HCT116 (cell line): ENCODE measurements at regions not wholly inside any gene's neighbourhood (a gene's known extent, or its start where the extent isn't known, plus 50 kb on each side); places are given as distances from the start of the nearest gene placed in this dataset.

Experiments
- ATAC-seq: fragments of 200-7000 bp; cut with Tn5 transposase; 2 replicates; pipeline ENCODE4 v1.9.1; 2020; ENCODE audit warnings: mild to moderate bottlenecking, moderate library complexity
- BruUV-seq: library from RNA; stranded (reverse); fragments of 400-500 nt; replicated peaks from 2 replicates; lab custom pipeline; 2021; lab: Mats Ljungman, UMichigan
- CTCF ChIA-PET: fragments of 300-600 bp; sonication (Branson Sonifier 250); formaldehyde crosslinking; loops from one replicate; lab custom pipeline; 2021; ENCODE audit warnings: antibody characterized with exemption; lab: Charles Lee
- POLR2A ChIA-PET: fragments of 300-600, 350-600 bp; sonication (Branson Sonifier 250); formaldehyde crosslinking; loops from one replicate; lab custom pipeline; 2021; ENCODE audit warnings: antibody characterized with exemption; lab: Charles Lee
- RAD21 ChIA-PET, 2 experiments: fragments of 300-600 bp; sonication (Branson Sonifier 250); formaldehyde crosslinking; loops; one replicate each; lab custom pipeline; 2023; ENCODE audit warnings: low total read pairs in 2 of 2; ENCODE audit not compliant: uncharacterized antibody in 2 of 2, unreplicated experiment in 2 of 2, low non-redundant PET in 1 of 2; lab: Charles Lee
- DNase-seq: peaks from one replicate; pipeline ENCODE4 v3.0.0-alpha.2; 2010; ENCODE audit warnings: low read depth, low spot score
- H2AFZ ChIP-seq: fragments of 200-600 bp; shearing (Covaris generic), sonication (generic); 2 replicates; pipeline ENCODE4 v1.6.1; 2017; ENCODE audit warnings: low read depth, mixed run types, mixed read lengths, antibody characterized with exemption, low read length; ENCODE audit not compliant: poor library complexity, severe bottlenecking
- H3K27ac ChIP-seq: 2 replicates; pipeline ENCODE4 v1.5.1; 2012; ENCODE audit warnings: low read depth, low read length
- H3K27me3 ChIP-seq: fragments of 200-600 bp; sonication (generic); 2 replicates; pipeline ENCODE4 v1.6.1; 2016; ENCODE audit warnings: mixed run types, low read length, mixed read lengths; ENCODE audit not compliant: insufficient read depth
- H3K36me3 ChIP-seq, 2 experiments: fragments of 200-500 bp in 1 of 2; fragments of 200-600 bp in 1 of 2; sonication (Bioruptor generic) in 1 of 2; sonication (generic) in 1 of 2; 2 replicates each; pipeline versions ENCODE4 v1.5.1 to v1.6.1; 2014 to 2016; ENCODE audit warnings: low read length in 2 of 2, inconsistent platforms in 1 of 2, mixed read lengths in 1 of 2, mixed run types in 1 of 2; ENCODE audit not compliant: insufficient read depth in 2 of 2, control insufficient read depth in 1 of 2
- H3K4me1 ChIP-seq, 2 experiments: fragments of 200-600 bp in 1 of 2; sonication (generic) in 1 of 2; 2 replicates each; pipeline versions ENCODE4 v1.5.1 to v1.6.1; 2012 to 2017; ENCODE audit warnings: low read length in 2 of 2, inconsistent platforms in 1 of 2, mild to moderate bottlenecking in 1 of 2, mixed read lengths in 1 of 2, mixed run types in 1 of 2, moderate library complexity in 1 of 2; ENCODE audit not compliant: insufficient read depth in 2 of 2, control insufficient read depth in 1 of 2
- H3K4me2 ChIP-seq: fragments of 200-600 bp; sonication (generic); 2 replicates; pipeline ENCODE4 v1.6.1; 2017; ENCODE audit warnings: mixed run types, low read length, mixed read lengths
- H3K4me3 ChIP-seq, 2 experiments: fragments of 200-600 bp in 1 of 2; sonication (generic) in 1 of 2; replicated peaks in 1 of 2; 2 replicates each; pipeline ENCODE4 v1.5.1; 2011 to 2016; ENCODE audit warnings: low read length in 2 of 2, control low read depth in 1 of 2, low read depth in 1 of 2, mild to moderate bottlenecking in 1 of 2, mixed read lengths in 1 of 2, mixed run types in 1 of 2
- H3K79me2 ChIP-seq: fragments of 200-600 bp; sonication (generic); 2 replicates; pipeline ENCODE4 v1.6.1; 2017; ENCODE audit warnings: mild to moderate bottlenecking, mixed run types, low read length, moderate library complexity, mixed read lengths; ENCODE audit not compliant: insufficient read depth
- H3K9ac ChIP-seq: fragments of 200-600 bp; sonication (generic); 2 replicates; pipeline ENCODE4 v1.6.1; 2016; ENCODE audit warnings: low read length, mixed read lengths
- H3K9me2 ChIP-seq: fragments of 200-600 bp; sonication (generic), shearing (Covaris generic); 2 replicates; pipeline ENCODE4 v1.6.1; 2017; ENCODE audit warnings: mixed run types, mild to moderate bottlenecking, moderate library complexity; ENCODE audit not compliant: insufficient read depth
- H3K9me3 ChIP-seq, 2 experiments: fragments of 200-500 bp in 1 of 2; fragments of 200-600 bp in 1 of 2; sonication (Bioruptor generic) in 1 of 2; sonication (generic) in 1 of 2; 2 replicates each; pipeline ENCODE4 v1.6.1; 2014 to 2017; ENCODE audit warnings: low read length in 2 of 2, mixed read lengths in 2 of 2, inconsistent platforms in 1 of 2, low read depth in 1 of 2, mild to moderate bottlenecking in 1 of 2, mixed run types in 1 of 2, moderate library complexity in 1 of 2; ENCODE audit not compliant: control insufficient read depth in 1 of 2, insufficient read depth in 1 of 2
- H4K20me1 ChIP-seq: fragments of 200-600 bp; sonication (generic), shearing (Covaris generic); 2 replicates; pipeline ENCODE4 v1.6.1; 2017; ENCODE audit warnings: mixed run types, mild to moderate bottlenecking, moderate library complexity; ENCODE audit not compliant: insufficient read depth
- CEBPB ChIP-seq: IDR thresholded peaks from 2 replicates; pipeline ENCODE4 v1.6.1; 2012; ENCODE audit warnings: low read depth
- EGR1 ChIP-seq: IDR thresholded peaks from 2 replicates; pipeline ENCODE4 v1.6.1; 2012; ENCODE audit warnings: low read depth
- POLR2A ChIP-seq: IDR thresholded peaks from 2 replicates; pipeline ENCODE4 v1.7.0; 2011; ENCODE audit warnings: borderline replicate concordance; ENCODE audit not compliant: insufficient read depth, insufficient read length; ENCODE audit errors: extremely low read depth
- RAD21 ChIP-seq: IDR thresholded peaks from 2 replicates; pipeline ENCODE4 v1.6.1; 2012; ENCODE audit warnings: low read depth, mild to moderate bottlenecking
- REST ChIP-seq: IDR thresholded peaks from 2 replicates; pipeline ENCODE4 v1.6.1; 2012; ENCODE audit warnings: low read depth
- SIN3A ChIP-seq: IDR thresholded peaks from 2 replicates; pipeline ENCODE4 v1.6.1; 2012; ENCODE audit warnings: low read depth
- intact Hi-C: fragments of 100-400 bp; cut with micrococcal nuclease; formaldehyde crosslinking; loops from 2 replicates; pipeline ENCODE4 v1.10.0; 2022

GRCh38 chr17:33816036-33816435 is 439.0 kb upstream of the CCL2 start:
- H3K4me1 ChIP-seq = no peaks in the 10 kb centered on the region
- intact Hi-C loops = no loop called here
- no peak overlapping the region for H3K27ac ChIP-seq
- H3K9me2 ChIP-seq = no peaks in the 10 kb centered on the region
- H3K4me2 ChIP-seq = no peak overlapping the region
- TF ChIP-seq RAD21 = no peak
- TF ChIP-seq REST = no peak
- no peak for TF ChIP-seq CEBPB
- no peak for TF ChIP-seq SIN3A
- no peak for TF ChIP-seq EGR1
- TF ChIP-seq, all 23 proteins: peak for 0
- H4K20me1 ChIP-seq = no peaks in the 10 kb centered on the region
- H3K36me3 ChIP-seq = no peaks in the 10 kb centered on the region
- ChIA-PET CTCF (no interaction called here), POLR2A (no interaction called here), RAD21 (no interaction called here)
- H3K27me3 ChIP-seq = no peaks in the 10 kb centered on the region
- no peak for ATAC-seq
- no peak overlapping the region for H3K9ac ChIP-seq
- no peak for DNase-seq
- H3K9me3 ChIP-seq = peaks cover 0 to 3% of the 10 kb centered on the region in 2 experiments; a peak in 1 of 4 replicates
- H2AFZ ChIP-seq = no peak overlapping the region
- no peak overlapping the region for H3K4me3 ChIP-seq
- no TSS peak for BruUV-seq
- no peaks in the 10 kb centered on the region for H3K79me2 ChIP-seq

GRCh38 chr17:33816842-33817617 is 438.1 kb upstream of the CCL2 start:
- Histone ChIP-seq H3K9me3 (peaks cover 0 to 3% of the 10 kb centered on the region in 2 experiments; a peak in 1 of 4 replicates), H3K9ac (no peak overlapping the region), H3K27me3 (no peaks in the 10 kb centered on the region), H3K27ac (no peak overlapping the region), H3K4me1 (no peaks in the 10 kb centered on the region), H3K9me2 (no peaks in the 10 kb centered on the region), H3K4me2 (no peak overlapping the region), H2AFZ (no peak overlapping the region), H3K4me3 (no peak overlapping the region), H3K79me2 (no peaks in the 10 kb centered on the region), H4K20me1 (no peaks in the 10 kb centered on the region), H3K36me3 (no peaks in the 10 kb centered on the region)
- ChIA-PET RAD21 (no interaction called here), CTCF (no interaction called here), POLR2A (no interaction called here)
- ATAC-seq (no peak), DNase-seq (no peak)
- intact Hi-C loops = no loop called here
- TF ChIP-seq SIN3A = no peak
- no peak for TF ChIP-seq CEBPB
- TF ChIP-seq POLR2A = no peak
- BruUV-seq = no TSS peak
